HG03342 (cell line): ENCODE measurements at regions not wholly inside any gene's neighbourhood (a gene's known extent, or its start where the extent isn't known, plus 50 kb on each side); places are given as distances from the start of the nearest gene placed in this dataset.

Source experiments
- ATAC-seq: cut with Tn5 transposase; IDR thresholded peaks from one replicate; pipeline ENCODE4 v1.9.1; 2021; ENCODE audit warnings: mild to moderate bottlenecking, moderate library complexity; ENCODE audit not compliant: unreplicated experiment

GRCh38 chr2:16303761-16304160, 361.9 kb downstream of the CYRIA start:
- ATAC-seq = no peak

GRCh38 chr2:16303273-16303577, 362.4 kb downstream of the CYRIA start:
- no peak for ATAC-seq

GRCh38 chr2:16302431-16303272, 362.3 kb downstream of the MYCN start:
- no peak for ATAC-seq

- ATAC-seq = no peak
These were observed 361.6 kb downstream of the MYCN start for GRCh38 chr2:16301961-16302360.

GRCh38 chr2:16298866-16299265, 358.5 kb downstream of the MYCN start:
- no peak for ATAC-seq

GRCh38 chr2:16296331-16297250, 356.2 kb downstream of the MYCN start:
- ATAC-seq = no peak

- ATAC-seq = no peak
These were observed 355.6 kb downstream of the MYCN start for GRCh38 chr2:16296038-16296290.

- ATAC-seq = no peak
These were observed 354.4 kb downstream of the MYCN start for GRCh38 chr2:16294791-16295190.

- ATAC-seq = no peak
These were observed 353.5 kb downstream of the MYCN start for GRCh38 chr2:16293871-16294270.

- no peak for ATAC-seq
These were observed 353.0 kb downstream of the MYCN start for GRCh38 chr2:16293398-16293797.

- no peak for ATAC-seq
These were observed 351.6 kb downstream of the MYCN start for GRCh38 chr2:16291731-16292550.

GRCh38 chr2:16291226-16291625, 350.9 kb downstream of the MYCN start:
- no peak for ATAC-seq

GRCh38 chr2:16290311-16291020, 350.1 kb downstream of the MYCN start:
- no peak for ATAC-seq

- no peak for ATAC-seq
These were observed 348.2 kb downstream of the MYCN start for GRCh38 chr2:16288371-16289112.

- ATAC-seq = no peak
These were observed 347.5 kb downstream of the MYCN start for GRCh38 chr2:16287831-16288230.

- ATAC-seq = no peak
These were observed 346.9 kb downstream of the MYCN start for GRCh38 chr2:16287281-16287680.

GRCh38 chr2:16285813-16286510, 345.6 kb downstream of the MYCN start:
- no peak for ATAC-seq

- no peak for ATAC-seq
These were observed 344.7 kb downstream of the MYCN start for GRCh38 chr2:16284941-16285625.
